Keratinocyte (primary cell): ENCODE measurements at regions not wholly inside any gene's neighbourhood (a gene's known extent, or its start where the extent isn't known, plus 50 kb on each side); places are given as distances from the start of the nearest gene placed in this dataset.

ENCODE experiments used
- DNase-seq: peaks from one replicate; pipeline ENCODE4 v3.0.0-alpha.2; 2011; ENCODE audit warnings: low read depth, missing footprints, low spot score
- FAIRE-seq: peaks from 2 replicates; lab custom pipeline; 2011; peaks lifted over from hg19 to GRCh38; lab: Jason Lieb, UNC
- H2AFZ ChIP-seq: 2 replicates; pipeline ENCODE4 v1.6.0; 2012; ENCODE audit warnings: low read length, control low read depth, inconsistent platforms; ENCODE audit not compliant: control insufficient read depth
- H3K27ac ChIP-seq: 2 replicates; pipeline ENCODE4 v1.5.1; 2011; ENCODE audit warnings: low read length; ENCODE audit not compliant: control insufficient read depth, insufficient read depth
- H3K27me3 ChIP-seq: 3 replicates; pipeline ENCODE4 v1.6.0; 2011; ENCODE audit warnings: low read length; ENCODE audit not compliant: control insufficient read depth, insufficient read depth; ENCODE audit errors: extremely low read depth
- H3K36me3 ChIP-seq, 2 experiments: 2 replicates in 1 of 2; 3 replicates in 1 of 2; pipeline ENCODE4 v1.5.1; 2011; ENCODE audit warnings: low read length in 2 of 2, mild to moderate bottlenecking in 1 of 2; ENCODE audit not compliant: control insufficient read depth in 2 of 2, insufficient read depth in 2 of 2; ENCODE audit errors: extremely low read depth in 1 of 2
- H3K4me1 ChIP-seq: 3 replicates; pipeline ENCODE4 v1.5.1; 2011; ENCODE audit warnings: low read length; ENCODE audit not compliant: control insufficient read depth, insufficient read depth; ENCODE audit errors: extremely low read depth
- H3K4me2 ChIP-seq: 3 replicates; pipeline ENCODE4 v1.6.0; 2011; ENCODE audit warnings: low read depth, low read length; ENCODE audit not compliant: control insufficient read depth, insufficient read depth; ENCODE audit errors: extremely low read depth
- H3K4me3 ChIP-seq, 3 experiments: fragments of 200-600 bp in 1 of 3; sonication (generic) in 1 of 3; 2 replicates in 2 of 3; 3 replicates in 1 of 3; pipeline ENCODE4 v1.5.1; 2011 to 2016; ENCODE audit warnings: low read length in 3 of 3, mild to moderate bottlenecking in 3 of 3, control low read depth in 2 of 3, inconsistent platforms in 1 of 3, low read depth in 1 of 3, mixed read lengths in 1 of 3, mixed run types in 1 of 3, moderate library complexity in 1 of 3; ENCODE audit not compliant: control insufficient read depth in 2 of 3, insufficient read depth in 2 of 3; ENCODE audit errors: extremely low read depth in 1 of 3
- H3K79me2 ChIP-seq: 2 replicates; pipeline ENCODE4 v1.6.0; 2012; ENCODE audit warnings: low read length; ENCODE audit not compliant: control insufficient read depth, insufficient read depth
- H3K9ac ChIP-seq: 3 replicates; pipeline ENCODE4 v1.6.0; 2011; ENCODE audit warnings: low read length; ENCODE audit not compliant: control insufficient read depth, insufficient read depth; ENCODE audit errors: extremely low read depth
- H3K9me1 ChIP-seq: 3 replicates; pipeline ENCODE4 v1.6.0; 2011; ENCODE audit warnings: low read length; ENCODE audit not compliant: control insufficient read depth, insufficient read depth; ENCODE audit errors: extremely low read depth
- H3K9me3 ChIP-seq: 2 replicates; pipeline ENCODE4 v1.5.1; 2012; ENCODE audit warnings: low read depth, low read length; ENCODE audit not compliant: control insufficient read depth
- H4K20me1 ChIP-seq: 3 replicates; pipeline ENCODE4 v1.6.0; 2011; ENCODE audit warnings: low read length; ENCODE audit not compliant: control insufficient read depth, insufficient read depth; ENCODE audit errors: extremely low read depth
- CTCF ChIP-seq, 3 experiments: IDR thresholded peaks in 1 of 3; conservative IDR thresholded peaks in 1 of 3; optimal IDR thresholded peaks in 1 of 3; 2 replicates in 2 of 3; 3 replicates in 1 of 3; pipeline versions ENCODE3 to v1.5.1; 2011; ENCODE audit warnings: low read length in 3 of 3, mild to moderate bottlenecking in 3 of 3, moderate library complexity in 2 of 3, control low read depth in 1 of 3, inconsistent platforms in 1 of 3; ENCODE audit not compliant: insufficient read depth in 2 of 3; ENCODE audit errors: extremely low read depth in 1 of 3
- EZH2 ChIP-seq: IDR thresholded peaks from one replicate; pipeline ENCODE4 v1.6.1; 2012; ENCODE audit warnings: inconsistent platforms, mild to moderate bottlenecking, low read length, moderate library complexity
- dilution Hi-C: fragments of 300-500 bp; cut with MboI; formaldehyde crosslinking; loops from one replicate; pipeline ENCODE4 v1.7.0; 2020; ENCODE audit warnings: low sequenced_read_pairs; ENCODE audit not compliant: extremely low pct_ligation_motif_present

DNA sequence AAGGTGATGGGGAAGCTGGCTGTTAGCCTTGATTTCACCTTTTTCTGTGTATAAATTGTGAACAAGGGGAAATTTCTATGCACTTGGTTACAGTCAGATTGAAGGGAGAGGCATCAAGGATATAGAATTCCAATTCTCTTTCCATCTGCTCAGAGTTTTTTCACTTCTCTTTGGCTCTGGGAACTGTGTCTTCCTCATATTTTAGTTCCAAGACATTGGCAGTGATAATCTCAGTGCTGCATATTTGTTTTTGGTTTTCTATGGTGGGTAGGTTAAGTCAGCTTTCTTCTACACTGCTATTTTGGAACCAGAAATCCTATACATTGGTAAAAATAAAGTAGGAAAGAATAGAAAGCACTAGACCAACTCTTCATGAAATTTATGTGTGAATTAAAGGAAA, 569.6 kb upstream of the CXADR start:
- no peak overlapping the region for H3K27ac ChIP-seq
- TF ChIP-seq EZH2: no peak
- no peak for TF ChIP-seq CTCF (optimal IDR thresholded peaks at IDR 0.05 in 1 of 3, IDR thresholded peaks at IDR 0.05 in 1 of 3, conservative IDR thresholded peaks at IDR 0.05 in 1 of 3; ENCODE audit: extremely low read depth in 1 of 3, insufficient read depth in 2 of 3, low read length in 3 of 3)
- H3K36me3 ChIP-seq: no peaks in the 10 kb centered on the region
- H3K79me2 ChIP-seq: no peaks in the 10 kb centered on the region
- no peaks in the 10 kb centered on the region for H4K20me1 ChIP-seq
- dilution Hi-C loops: no loop called here
- no peak overlapping the region for H3K4me3 ChIP-seq
- H2AFZ ChIP-seq: no peak overlapping the region
- no peaks in the 10 kb centered on the region for H3K27me3 ChIP-seq
- no peaks in the 10 kb centered on the region for H3K9me3 ChIP-seq
- FAIRE-seq (no peak), DNase-seq (no peak)
- H3K9ac ChIP-seq: no peak overlapping the region
- H3K4me1 ChIP-seq: no peaks in the 10 kb centered on the region
- no peak overlapping the region for H3K4me2 ChIP-seq
- H3K9me1 ChIP-seq: no peaks in the 10 kb centered on the region

DNA sequence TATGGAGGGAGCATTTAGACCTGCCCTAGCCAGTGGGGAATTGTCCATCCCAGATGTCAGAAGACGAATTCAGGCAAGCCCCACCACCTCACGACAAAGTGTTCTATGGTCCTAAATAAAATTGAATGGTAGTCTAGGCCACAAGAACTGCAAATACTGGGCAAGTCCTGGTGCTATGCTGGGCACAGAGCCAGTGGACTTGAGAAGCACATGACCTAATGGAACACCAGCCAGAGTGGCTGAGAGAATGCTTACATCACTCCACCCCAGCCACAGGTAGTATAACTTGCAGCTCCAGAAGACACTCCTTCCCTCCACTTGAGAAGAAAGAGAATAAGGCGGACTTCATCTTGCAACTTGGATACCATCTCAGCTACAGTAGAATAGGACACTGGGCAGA, 567.3 kb upstream of the CXADR start:
- Histone ChIP-seq H2AFZ (no peak overlapping the region), H3K9me1 (no peaks in the 10 kb centered on the region), H3K9me3 (no peaks in the 10 kb centered on the region), H3K4me2 (no peak overlapping the region), H3K4me1 (no peaks in the 10 kb centered on the region), H3K36me3 (no peaks in the 10 kb centered on the region), H3K79me2 (no peaks in the 10 kb centered on the region), H3K27ac (no peak overlapping the region), H3K9ac (no peak overlapping the region), H3K27me3 (no peaks in the 10 kb centered on the region), H3K4me3 (no peak overlapping the region), H4K20me1 (no peaks in the 10 kb centered on the region)
- no peak for TF ChIP-seq CTCF (optimal IDR thresholded peaks at IDR 0.05 in 1 of 3, IDR thresholded peaks at IDR 0.05 in 1 of 3, conservative IDR thresholded peaks at IDR 0.05 in 1 of 3; ENCODE audit: extremely low read depth in 1 of 3, insufficient read depth in 2 of 3, low read length in 3 of 3)
- no peak for TF ChIP-seq EZH2
- DNase-seq (no peak), FAIRE-seq (no peak)
- dilution Hi-C loops: no loop called here
